Glomerular visceral epithelial cell (primary cell): ENCODE measurements at regions not wholly inside any gene's neighbourhood (a gene's known extent, or its start where the extent isn't known, plus 50 kb on each side); places are given as distances from the start of the nearest gene placed in this dataset.
"Not testable (repeated sequence)": the region's sequence is repeated elsewhere in the genome, so short reads cannot be mapped to it uniquely, and the experiment has no call there.

Experiments used
- DNase-seq: peaks from one replicate; pipeline ENCODE4 v3.0.0-alpha.2; 2016; ENCODE audit errors: extremely low spot score

DNA sequence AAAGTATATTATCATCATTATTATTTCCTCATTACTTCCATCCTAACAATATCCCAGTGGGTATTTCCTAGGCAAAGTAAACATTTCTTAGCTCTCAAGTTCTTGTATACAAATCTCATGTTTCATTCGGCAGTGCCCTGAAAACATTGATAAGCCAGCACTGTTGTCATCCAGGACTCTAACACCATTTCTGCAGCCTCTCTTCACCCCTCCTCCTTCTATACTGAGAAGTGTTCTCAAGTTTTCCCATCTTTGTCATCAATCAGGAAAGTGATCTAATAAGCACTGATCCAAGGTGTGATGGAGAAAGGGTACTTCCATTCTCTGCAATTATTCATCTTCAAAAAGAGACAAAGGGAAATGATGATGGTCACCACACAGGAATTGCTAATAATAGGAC, 168.4 kb upstream of the CCDC54 start:
- no peak for DNase-seq

GRCh38 chr3:107209302-107209990, 167.8 kb upstream of the CCDC54 start:
- no peak for DNase-seq

DNA sequence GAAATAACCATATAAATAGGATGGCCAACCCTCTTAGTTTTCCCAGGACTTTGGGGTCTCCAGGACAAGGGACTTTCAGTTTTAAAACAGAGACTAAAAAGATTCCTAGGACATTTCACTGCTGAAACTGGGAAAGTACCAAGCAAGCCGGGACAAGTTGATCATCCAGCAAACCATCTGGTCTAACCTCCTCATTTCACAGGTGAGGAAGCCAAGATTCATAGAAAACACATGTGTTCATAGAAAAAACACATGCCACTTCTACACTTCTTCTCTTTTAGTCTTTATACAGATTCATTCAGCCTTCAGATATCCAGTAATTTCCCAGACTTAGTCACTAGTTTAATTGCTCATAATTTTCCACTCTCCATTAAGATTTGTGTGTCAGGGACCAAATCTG, 165.6 kb upstream of the CCDC54 start:
- no peak for DNase-seq

DNA sequence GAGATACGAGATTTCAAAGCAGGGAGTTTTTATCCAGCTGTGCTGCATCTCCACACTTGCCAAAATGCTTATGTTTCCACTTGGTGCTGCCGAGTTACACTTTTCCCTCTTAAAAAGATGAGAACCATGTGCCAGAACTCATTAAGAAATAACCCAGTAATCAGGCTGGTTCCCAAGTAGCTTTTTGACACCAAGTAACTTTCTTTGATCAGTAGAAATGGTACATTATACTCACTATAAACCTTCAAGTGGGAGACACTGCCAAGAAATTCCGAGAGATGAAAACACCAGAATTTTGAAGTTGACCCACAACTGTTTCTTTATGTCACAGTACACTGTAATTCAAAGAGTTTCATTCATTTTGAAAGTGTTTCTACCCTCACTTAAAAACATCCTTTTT, 164.6 kb upstream of the CCDC54 start:
- no peak for DNase-seq

GRCh38 chr3:107213044-107213669, 164.1 kb upstream of the CCDC54 start:
- no peak for DNase-seq

DNA sequence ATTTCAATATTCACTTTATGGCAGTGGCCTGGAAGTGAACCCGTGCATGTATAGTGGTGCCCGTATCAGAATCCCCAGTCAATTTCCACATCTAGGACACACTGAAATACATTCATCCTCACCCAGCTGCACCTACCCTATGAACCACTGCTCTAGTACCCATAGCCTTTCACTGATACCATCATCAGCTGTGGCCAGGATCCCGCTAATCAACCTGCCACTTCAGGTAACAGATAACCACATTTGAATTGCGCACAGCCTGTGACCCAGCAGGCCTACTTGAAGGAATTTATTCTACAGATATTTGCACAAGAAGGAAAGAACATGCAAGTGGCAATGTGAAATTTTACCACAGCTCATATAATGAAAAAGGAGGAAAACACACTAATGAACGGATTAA, 161.0 kb upstream of the CCDC54 start:
- DNase-seq: no peak

DNA sequence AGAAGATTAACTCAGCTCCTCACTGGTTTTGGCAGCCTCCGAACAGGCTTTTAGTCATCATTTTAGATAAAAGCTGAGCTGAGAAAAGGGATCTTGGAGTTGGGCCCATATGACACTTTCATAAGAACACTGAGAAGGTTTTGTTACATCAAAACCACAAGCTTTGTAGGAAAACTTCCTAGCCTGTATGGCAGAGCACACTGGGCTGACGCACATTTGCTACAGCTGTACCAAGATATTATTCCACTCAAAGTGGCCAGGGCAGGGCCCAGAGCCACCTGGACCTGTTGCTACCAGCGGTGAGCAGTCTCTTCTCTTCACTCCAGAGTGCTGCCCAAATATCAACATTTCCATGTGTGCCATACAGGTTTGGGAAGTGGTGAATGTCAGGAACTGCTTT, 160.5 kb upstream of the CCDC54 start:
- DNase-seq: peak; percentile 29

DNA sequence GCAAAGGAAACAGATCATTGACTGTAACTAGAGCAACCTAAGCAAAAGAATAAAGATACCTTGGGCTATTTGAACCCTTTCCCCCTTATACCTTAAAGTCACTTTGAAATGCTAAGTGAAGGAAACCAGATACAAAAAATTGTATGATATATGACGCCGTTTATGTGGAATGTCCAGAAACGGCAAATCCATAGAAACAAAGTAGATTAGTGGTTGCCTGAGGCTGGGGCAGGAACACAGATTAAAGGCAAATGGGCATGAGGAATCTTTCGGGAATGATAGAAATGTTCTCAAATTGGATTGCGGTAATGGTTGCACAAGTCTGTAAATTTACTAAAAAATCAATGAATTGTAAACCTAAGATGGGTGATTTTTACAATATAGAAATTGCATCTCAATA, 160.1 kb upstream of the CCDC54 start:
- DNase-seq: peak; percentile 75

- DNase-seq: no peak
Observed at GRCh38 chr3:107218864-107219269, 158.4 kb upstream of the CCDC54 start.

DNA sequence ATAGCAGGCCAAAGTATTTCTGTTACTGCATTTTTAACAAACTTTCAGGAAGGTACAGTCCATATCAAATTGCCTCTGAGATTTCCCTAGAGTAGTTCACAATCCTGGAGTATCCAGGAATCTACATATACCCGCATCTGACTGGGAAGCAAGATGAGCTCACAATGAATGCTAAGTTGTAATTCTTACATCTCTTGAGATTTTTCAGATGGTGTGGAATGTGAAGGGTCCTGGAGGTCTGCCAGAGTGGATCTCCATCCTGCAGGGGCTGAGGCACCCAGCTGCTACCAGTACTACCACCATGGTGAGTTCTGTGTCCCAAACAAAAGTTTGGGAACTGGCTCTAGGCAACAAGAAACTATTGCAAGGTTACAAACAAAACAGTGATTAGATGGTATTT, 156.7 kb upstream of the CCDC54 start:
- DNase-seq: no peak

GRCh38 chr3:107221856-107222255, 155.4 kb upstream of the CCDC54 start:
- peak; percentile 31 for DNase-seq

DNA sequence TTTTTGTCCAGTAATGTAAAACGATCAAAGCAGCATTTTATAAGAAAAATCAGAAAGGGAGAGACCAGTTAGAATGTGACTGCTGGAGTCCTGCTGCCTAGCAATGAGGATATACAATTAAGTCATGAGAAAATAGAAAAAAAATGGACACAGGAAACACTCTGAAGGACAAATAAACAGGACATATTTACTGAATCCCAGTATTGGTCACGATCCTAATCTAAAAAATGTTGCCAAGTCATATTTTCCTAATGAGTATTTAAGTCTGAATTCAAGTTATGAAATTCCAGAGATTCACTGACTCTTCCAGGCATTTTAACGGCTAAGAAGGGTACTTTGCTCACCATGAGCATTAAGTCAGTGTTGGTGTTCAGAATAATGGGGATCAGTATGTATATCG, 154.3 kb upstream of the CCDC54 start:
- no peak for DNase-seq

DNA sequence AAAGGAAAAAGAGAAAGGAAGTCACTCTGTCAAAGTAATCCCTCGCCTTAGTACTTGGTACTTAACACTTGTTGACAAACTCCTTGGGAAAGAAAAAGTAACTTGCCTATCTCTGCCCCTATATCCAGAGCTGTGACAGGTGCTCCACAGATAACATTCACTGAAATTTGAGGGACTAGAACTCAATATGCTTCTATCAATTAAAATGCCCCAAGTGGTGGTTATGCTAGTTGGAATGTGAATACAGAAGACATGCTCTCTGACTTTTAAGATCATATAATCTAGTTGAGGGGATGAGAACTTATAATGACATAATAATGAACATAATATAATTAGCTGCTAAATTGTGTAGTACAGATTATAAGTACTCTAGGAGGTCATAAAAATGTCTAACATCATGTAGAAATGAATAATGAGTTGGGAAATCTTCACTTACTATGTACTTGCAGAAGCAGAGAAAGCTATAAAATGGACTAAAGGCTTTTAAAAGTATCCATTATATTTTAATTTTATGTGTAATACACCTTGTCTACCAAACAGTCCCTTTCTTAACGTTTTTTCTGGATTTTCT, 153.1 kb upstream of the CCDC54 start:
- no peak for DNase-seq

DNA sequence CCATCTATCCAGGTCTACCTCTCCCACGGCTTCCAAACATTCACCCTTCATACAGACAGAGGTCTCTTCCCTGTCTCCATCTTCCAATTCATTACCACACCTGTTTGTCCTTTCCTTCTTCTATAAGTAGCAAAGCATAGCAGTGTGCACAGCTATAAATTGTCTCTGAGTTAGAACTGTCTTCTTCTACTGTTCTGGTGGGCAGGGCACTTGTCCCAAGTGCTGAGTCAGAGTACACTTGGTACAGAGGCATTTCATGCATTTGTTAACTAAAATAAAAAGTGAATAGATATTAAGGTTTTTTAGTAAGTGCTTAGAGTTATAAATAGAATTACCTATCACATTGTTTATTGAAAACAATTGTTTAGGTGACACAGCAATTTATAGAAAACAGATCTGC, 150.1 kb upstream of the CCDC54 start:
- no peak for DNase-seq

DNA sequence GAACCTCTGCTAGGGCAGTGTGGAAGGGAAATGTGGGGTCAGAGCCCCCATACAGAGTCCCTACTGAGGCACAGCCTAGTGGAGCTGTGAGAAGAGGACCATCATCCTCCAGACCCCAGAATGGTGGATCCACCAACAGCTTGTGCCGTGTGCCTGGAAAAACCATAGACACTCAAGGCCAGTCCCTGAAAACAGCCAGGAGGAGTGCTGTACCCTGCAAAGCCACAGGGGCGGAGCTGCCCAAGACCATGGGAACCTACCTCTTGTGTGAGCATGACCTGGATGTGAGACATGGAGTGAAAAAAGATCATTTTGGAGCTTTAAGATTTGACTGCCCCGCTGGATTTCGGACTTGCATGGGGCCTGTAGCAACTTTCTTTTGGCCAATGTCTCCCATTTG, 143.4 kb upstream of the CCDC54 start:
- not testable (repeated sequence) for DNase-seq

GRCh38 chr3:107235193-107235927, 141.9 kb upstream of the CCDC54 start:
- peak; percentile 15 for DNase-seq

DNA sequence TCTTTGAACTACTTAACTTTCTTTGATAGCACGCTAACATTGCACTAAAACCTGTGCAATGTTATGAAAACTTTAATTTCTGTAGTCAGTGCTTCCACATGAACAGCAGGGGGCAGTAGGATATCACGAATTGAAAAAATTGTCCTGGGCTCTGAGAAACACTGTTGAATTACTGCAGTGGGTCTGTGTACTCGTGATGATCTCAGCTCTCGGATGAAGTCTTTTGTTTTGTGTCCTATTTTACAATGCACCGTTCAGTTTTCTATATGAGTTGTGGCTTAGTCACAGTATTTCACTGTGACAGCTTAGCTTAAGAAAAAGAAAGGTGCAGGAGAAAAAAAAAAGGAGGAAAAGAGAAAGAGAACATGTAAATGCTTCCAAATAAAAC, 141.3 kb upstream of the CCDC54 start:
- peak; percentile 77 for DNase-seq

- no peak for DNase-seq
Observed at GRCh38 chr3:107236655-107237337, 140.4 kb upstream of the CCDC54 start.

GRCh38 chr3:107238787-107239186, 138.5 kb upstream of the CCDC54 start:
- no peak for DNase-seq

- no peak for DNase-seq
Observed at GRCh38 chr3:107239703-107240102, 137.5 kb upstream of the CCDC54 start.

- DNase-seq: peak; percentile 76
Observed at GRCh38 chr3:107240183-107241091, 136.8 kb upstream of the CCDC54 start.
